Hepatocyte (in vitro differentiated cells): ENCODE measurements at regions not wholly inside any gene's neighbourhood (a gene's known extent, or its start where the extent isn't known, plus 50 kb on each side); places are given as distances from the start of the nearest gene placed in this dataset.

Experiments
- DNase-seq: peaks from one replicate; pipeline ENCODE4 v3.0.0-alpha.2; 2016; ENCODE audit warnings: low spot score
- H2AFZ ChIP-seq: fragments of 200-600 bp; sonication (generic); 2 replicates; pipeline ENCODE4 v1.6.0; 2016; ENCODE audit warnings: antibody characterized with exemption, mild to moderate bottlenecking
- H3K27ac ChIP-seq: fragments of 200-600 bp; sonication (generic); 2 replicates; pipeline ENCODE4 v1.5.1; 2016; ENCODE audit warnings: mild to moderate bottlenecking
- H3K27me3 ChIP-seq: fragments of 200-600 bp; sonication (generic); 2 replicates; pipeline ENCODE4 v1.6.1; 2016
- H3K36me3 ChIP-seq: fragments of 200-600 bp; sonication (generic); replicated peaks from 2 replicates; pipeline ENCODE4 v1.5.1; 2016; ENCODE audit warnings: low read depth; ENCODE audit not compliant: insufficient read depth
- H3K4me1 ChIP-seq: fragments of 200-600 bp; sonication (generic); 2 replicates; pipeline ENCODE4 v1.5.1; 2016; ENCODE audit warnings: mild to moderate bottlenecking, moderate library complexity; ENCODE audit not compliant: insufficient read depth
- H3K4me2 ChIP-seq: fragments of 200-600 bp; sonication (generic); 2 replicates; pipeline ENCODE4 v1.6.0; 2016
- H3K4me3 ChIP-seq: fragments of 200-600 bp; sonication (generic); 2 replicates; pipeline ENCODE4 v1.5.1; 2016; ENCODE audit warnings: mild to moderate bottlenecking
- H3K79me2 ChIP-seq: fragments of 200-600 bp; sonication (generic); 2 replicates; pipeline ENCODE4 v1.6.0; 2017; ENCODE audit warnings: mild to moderate bottlenecking
- H3K9me2 ChIP-seq: fragments of 200-600 bp; sonication (generic); replicated peaks from 2 replicates; pipeline ENCODE4 v1.6.0; 2017; ENCODE audit warnings: mild to moderate bottlenecking; ENCODE audit not compliant: insufficient read depth
- H3K9me3 ChIP-seq: fragments of 200-600 bp; sonication (generic); 2 replicates; pipeline ENCODE4 v1.5.1; 2016; ENCODE audit warnings: low read depth, mild to moderate bottlenecking
- H4K20me1 ChIP-seq: fragments of 200-600 bp; sonication (generic); 2 replicates; pipeline ENCODE4 v1.6.0; 2016; ENCODE audit warnings: mild to moderate bottlenecking; ENCODE audit not compliant: insufficient read depth, poor library complexity, severe bottlenecking
- CTCF ChIP-seq: fragments of 200-600 bp; sonication (generic); IDR thresholded peaks from 2 replicates; pipeline ENCODE4 v1.5.1; 2016; ENCODE audit warnings: antibody characterized with exemption, mild to moderate bottlenecking; ENCODE audit not compliant: poor library complexity
- EZH2 ChIP-seq: fragments of 200-600 bp; sonication (generic); IDR thresholded peaks from 2 replicates; pipeline ENCODE4 v1.6.1; 2016; ENCODE audit warnings: antibody characterized with exemption, mild to moderate bottlenecking, borderline replicate concordance
- EZH2phosphoT487 ChIP-seq: fragments of 200-600 bp; sonication (generic); IDR thresholded peaks from one replicate; pipeline ENCODE4 v1.6.1; 2018; ENCODE audit warnings: antibody characterized with exemption, mild to moderate bottlenecking, low read depth, moderate library complexity; ENCODE audit not compliant: unreplicated experiment, severe bottlenecking
- WGBS: methylation state at CpG from one replicate; pipeline ENCODE4 v1.1.6; 2016; ENCODE audit warnings: low lambda C conversion rate; ENCODE audit errors: missing lambda C conversion rate; 5-methylcytosine and 5-hydroxymethylcytosine counted together

DNA sequence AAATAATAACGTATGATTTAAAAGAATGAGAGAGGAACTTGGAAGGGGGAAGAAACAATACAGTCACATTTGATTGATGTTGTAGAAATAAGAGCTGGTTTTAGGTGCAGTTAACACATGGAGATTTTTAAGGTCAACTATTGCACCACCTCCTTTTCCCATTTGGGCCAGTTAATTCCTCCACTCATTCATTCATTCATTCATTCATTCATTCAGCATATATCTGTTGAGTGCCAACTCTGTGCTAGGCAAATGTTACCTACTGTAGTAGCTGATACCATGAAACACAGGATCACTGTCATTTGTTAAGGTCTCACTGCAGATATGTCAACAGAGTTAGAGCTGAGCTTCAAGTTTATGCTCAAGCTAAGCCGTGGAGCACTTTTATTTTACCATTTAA, 115.7 kb upstream of the ARID2 start:
- no peak overlapping the region for H3K27ac ChIP-seq
- H3K4me1 ChIP-seq: no peaks in the 10 kb centered on the region
- WGBS: 82% methylated on average over 2 of the region's 2 CpGs
- H3K4me2 ChIP-seq: no peak overlapping the region
- no peak for DNase-seq
- H3K36me3 ChIP-seq: no peaks in the 10 kb centered on the region
- TF ChIP-seq EZH2 (no peak), CTCF (no peak), EZH2phosphoT487 (no peak)
- no peak overlapping the region for H3K4me3 ChIP-seq
- H4K20me1 ChIP-seq: no peaks in the 10 kb centered on the region
- H3K9me3 ChIP-seq: no peaks in the 10 kb centered on the region
- H3K79me2 ChIP-seq: no peaks in the 10 kb centered on the region
- no peaks in the 10 kb centered on the region for H3K27me3 ChIP-seq
- H3K9me2 ChIP-seq: no peaks in the 10 kb centered on the region
- H2AFZ ChIP-seq: no peak overlapping the region

GRCh38 chr12:45615268-45615667, 114.2 kb upstream of the ARID2 start:
- TF ChIP-seq CTCF (no peak), EZH2 (no peak), EZH2phosphoT487 (no peak)
- no peaks in the 10 kb centered on the region for H3K9me3 ChIP-seq
- H3K36me3 ChIP-seq: no peaks in the 10 kb centered on the region
- no peaks in the 10 kb centered on the region for H4K20me1 ChIP-seq
- H3K9me2 ChIP-seq: no peaks in the 10 kb centered on the region
- H3K79me2 ChIP-seq: no peaks in the 10 kb centered on the region
- no peaks in the 10 kb centered on the region for H3K27me3 ChIP-seq
- DNase-seq: peak; percentile 13
- no peak overlapping the region for H3K27ac ChIP-seq
- 48% methylated on average over 1 of the region's 1 CpG for WGBS
- no peak overlapping the region for H3K4me2 ChIP-seq
- no peak overlapping the region for H3K4me3 ChIP-seq
- H2AFZ ChIP-seq: no peak overlapping the region
- no peaks in the 10 kb centered on the region for H3K4me1 ChIP-seq

- Histone ChIP-seq H3K36me3 (no peaks in the 10 kb centered on the region), H3K27me3 (no peaks in the 10 kb centered on the region), H3K79me2 (no peaks in the 10 kb centered on the region), H4K20me1 (no peaks in the 10 kb centered on the region), H3K9me2 (no peaks in the 10 kb centered on the region), H3K9me3 (no peaks in the 10 kb centered on the region), H3K27ac (no peak overlapping the region), H3K4me3 (no peak overlapping the region), H3K4me1 (no peaks in the 10 kb centered on the region), H3K4me2 (no peak overlapping the region), H2AFZ (no peak overlapping the region)
- WGBS: 83% methylated on average over 3 of the region's 3 CpGs
- DNase-seq: no peak
- TF ChIP-seq EZH2phosphoT487 (no peak), EZH2 (no peak), CTCF (no peak)
Observed at GRCh38 chr12:45619736-45620135, 109.8 kb upstream of the ARID2 start.

DNA sequence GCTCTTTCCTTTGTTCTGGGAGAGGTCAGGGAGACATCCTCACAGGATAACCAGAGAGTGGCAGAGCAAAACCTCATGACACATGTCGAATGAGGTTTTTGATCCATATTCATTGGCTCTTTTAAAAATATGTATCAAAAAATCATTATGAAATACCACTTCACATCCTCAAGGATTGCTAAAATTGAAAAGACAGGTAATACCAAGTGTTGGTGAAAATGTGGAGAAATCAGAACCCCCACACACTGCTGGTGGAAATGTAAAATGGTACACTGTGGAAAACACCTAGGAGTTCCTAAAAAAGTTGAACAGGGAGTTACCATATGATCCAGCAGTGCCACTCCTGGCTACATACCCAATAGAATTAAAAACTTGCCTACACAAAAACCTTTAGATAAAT, 107.8 kb upstream of the ARID2 start:
- Histone ChIP-seq H3K9me2 (no peaks in the 10 kb centered on the region), H4K20me1 (no peaks in the 10 kb centered on the region), H3K27ac (no peak overlapping the region), H3K4me1 (no peaks in the 10 kb centered on the region), H3K4me2 (no peak overlapping the region), H3K9me3 (no peaks in the 10 kb centered on the region), H3K27me3 (no peaks in the 10 kb centered on the region), H3K4me3 (no peak overlapping the region), H3K79me2 (no peaks in the 10 kb centered on the region), H2AFZ (no peak overlapping the region), H3K36me3 (no peaks in the 10 kb centered on the region)
- no peak for DNase-seq
- no peak for TF ChIP-seq CTCF
- no peak for TF ChIP-seq EZH2phosphoT487
- TF ChIP-seq EZH2: no peak
- 92% methylated on average over 1 of the region's 1 CpG for WGBS
